ENCODE measurements at regions not wholly inside any gene's neighbourhood (a gene's known extent, or its start where the extent isn't known, plus 50 kb on each side); places are given as distances from the start of the nearest gene placed in this dataset.
"Not testable (repeated sequence)": the region's sequence is repeated elsewhere in the genome, so short reads cannot be mapped to it uniquely, and the experiment has no call there.

DNA sequence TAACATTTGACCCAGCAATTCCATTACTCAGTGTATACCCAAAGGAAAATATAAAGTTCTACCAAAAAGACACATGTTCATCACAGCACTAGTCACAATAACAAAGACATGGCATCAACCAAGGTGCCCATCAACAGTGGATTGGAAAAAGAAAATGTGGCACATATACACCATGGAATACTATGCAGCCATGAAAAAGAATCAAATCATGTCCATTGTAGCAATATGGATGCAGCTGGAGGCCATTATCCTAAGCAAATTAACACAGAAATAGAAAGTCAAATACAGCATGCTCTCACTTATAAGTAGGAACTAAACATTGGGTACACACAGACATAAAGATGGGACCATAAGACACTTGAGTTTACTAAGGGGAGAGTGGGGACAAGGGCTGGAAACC is 441.9 kb upstream of the ID4 start:
- Histone ChIP-seq H3K36me3 (ENCODE audit: insufficient read depth, low read length) (no peaks in the 10 kb centered on the region), H3K27me3 (ENCODE audit: control insufficient read depth in 1 of 2, insufficient read depth in 2 of 2, low read length in 2 of 2) (no peaks in the 10 kb centered on the region), H3K4me1 (ENCODE audit: insufficient read depth, low read length) (no peaks in the 10 kb centered on the region), H3K4me3 (ENCODE audit: low read length) (no peak overlapping the region), H3K27ac (ENCODE audit: low read depth in 1 of 2, low read length in 2 of 2) (no peak overlapping the region), H3K9me3 (ENCODE audit: control insufficient read depth in 1 of 2, insufficient read depth in 1 of 2, low read length in 2 of 2) (peaks cover 3 to 10% of the 10 kb centered on the region in 2 experiments)
- DNase-seq (no peak), ATAC-seq (ENCODE audit: poor library complexity) (no peak)
- H3K27ac Mint-ChIP-seq: no peak overlapping the region
- ChIA-PET CTCF (no interaction called here), POLR2A (no interaction called here)
- no peak for TF ChIP-seq CTCF (IDR thresholded peaks at IDR 0.05)
- H3K9me3 Mint-ChIP-seq: peaks cover 11% of the 10 kb centered on the region
- no peak overlapping the region for H3K4me3 Mint-ChIP-seq
- H3K27me3 Mint-ChIP-seq: no peaks in the 10 kb centered on the region
- H3K36me3 Mint-ChIP-seq (ENCODE audit: low read depth): no peaks in the 10 kb centered on the region
- H3K4me1 Mint-ChIP-seq (ENCODE audit: low read depth): no peaks in the 10 kb centered on the region
- intact Hi-C loops (cut with DNase I, micrococcal nuclease): no loop called here

GRCh38 chr6:19399406-19399805 is 437.8 kb upstream of the ID4 start:
- Histone ChIP-seq H3K36me3 (ENCODE audit: insufficient read depth, low read length) (no peaks in the 10 kb centered on the region), H3K27ac (ENCODE audit: low read depth in 1 of 2, low read length in 2 of 2) (no peak overlapping the region), H3K27me3 (ENCODE audit: control insufficient read depth in 1 of 2, insufficient read depth in 2 of 2, low read length in 2 of 2) (no peaks in the 10 kb centered on the region), H3K4me1 (ENCODE audit: insufficient read depth, low read length) (no peaks in the 10 kb centered on the region), H3K4me3 (ENCODE audit: low read length) (no peak overlapping the region), H3K9me3 (ENCODE audit: control insufficient read depth in 1 of 2, insufficient read depth in 1 of 2, low read length in 2 of 2) (peaks cover 3 to 10% of the 10 kb centered on the region in 2 experiments)
- ATAC-seq (ENCODE audit: poor library complexity) (no peak), DNase-seq (no peak)
- no peaks in the 10 kb centered on the region for H3K36me3 Mint-ChIP-seq (ENCODE audit: low read depth)
- TF ChIP-seq CTCF (IDR thresholded peaks at IDR 0.05): no peak
- H3K4me1 Mint-ChIP-seq (ENCODE audit: low read depth): no peaks in the 10 kb centered on the region
- peaks cover 16% of the 10 kb centered on the region for H3K9me3 Mint-ChIP-seq
- no peak overlapping the region for H3K4me3 Mint-ChIP-seq
- CTCF ChIA-PET: no interaction called here
- H3K27ac Mint-ChIP-seq: no peak overlapping the region
- no peaks in the 10 kb centered on the region for H3K27me3 Mint-ChIP-seq
- intact Hi-C loops (cut with DNase I, micrococcal nuclease): no loop called here
- POLR2A ChIA-PET: no interaction called here

DNA sequence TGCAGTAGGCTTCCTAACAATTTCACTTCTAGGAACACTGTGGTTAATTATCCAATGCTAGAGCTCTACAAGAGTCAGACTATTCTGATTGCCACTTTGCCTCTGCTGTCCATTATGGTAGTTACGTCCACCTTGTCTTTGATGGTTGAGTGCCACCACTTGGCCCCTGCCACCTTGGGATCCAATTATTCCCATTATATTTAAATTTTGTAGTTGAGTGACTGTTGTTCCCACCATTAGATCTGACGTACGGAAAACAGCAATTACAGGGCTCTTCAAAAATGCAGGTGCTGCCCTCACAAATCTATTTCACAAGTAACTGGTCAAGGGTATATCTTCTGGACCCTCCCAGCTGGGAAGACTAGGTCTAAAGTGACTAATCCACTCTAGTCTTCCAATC is 432.3 kb upstream of the ID4 start:
- DNase-seq; H3K27me3 Mint-ChIP-seq; CTCF ChIA-PET; H3K4me1 ChIP-seq (ENCODE audit: insufficient read depth, low read length); intact Hi-C loops (cut with DNase I, micrococcal nuclease); ATAC-seq (ENCODE audit: poor library complexity); H3K9me3 ChIP-seq (ENCODE audit: control insufficient read depth in 1 of 2, insufficient read depth in 1 of 2, low read length in 2 of 2); H3K27ac Mint-ChIP-seq; H3K36me3 ChIP-seq (ENCODE audit: insufficient read depth, low read length); H3K4me1 Mint-ChIP-seq (ENCODE audit: low read depth); POLR2A ChIA-PET; H3K27me3 ChIP-seq (ENCODE audit: control insufficient read depth in 1 of 2, insufficient read depth in 2 of 2, low read length in 2 of 2); H3K4me3 ChIP-seq (ENCODE audit: low read length); H3K27ac ChIP-seq (ENCODE audit: low read depth in 1 of 2, low read length in 2 of 2); H3K4me3 Mint-ChIP-seq; H3K36me3 Mint-ChIP-seq (ENCODE audit: low read depth): not testable (repeated sequence)
- peaks cover 20% of the 10 kb centered on the region for H3K9me3 Mint-ChIP-seq

DNA sequence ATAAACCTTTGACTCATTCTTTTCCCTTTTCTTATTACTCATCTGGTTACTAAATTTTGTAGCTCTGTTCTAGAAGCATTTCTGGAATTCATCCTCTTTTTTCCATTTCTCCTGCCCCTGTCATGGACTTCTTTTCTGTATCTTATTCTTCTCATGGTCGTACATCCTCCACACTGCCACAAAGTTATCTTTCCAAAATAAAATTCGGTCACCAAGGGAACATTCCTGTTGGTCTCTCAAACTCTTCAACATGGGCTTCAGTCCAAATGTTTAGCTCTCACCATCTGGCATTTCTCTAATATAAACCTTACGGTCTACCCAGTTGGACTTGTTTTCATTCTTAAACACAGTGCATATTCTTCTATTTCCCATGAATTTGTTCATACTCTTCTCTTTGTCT is 428.8 kb upstream of the ID4 start:
- no peak for TF ChIP-seq CTCF (IDR thresholded peaks at IDR 0.05)
- H3K9me3 ChIP-seq (ENCODE audit: control insufficient read depth in 1 of 2, insufficient read depth in 1 of 2, low read length in 2 of 2): no peaks in the 10 kb centered on the region
- no peak overlapping the region for H3K4me3 ChIP-seq (ENCODE audit: low read length)
- H3K4me1 Mint-ChIP-seq (ENCODE audit: low read depth): no peaks in the 10 kb centered on the region
- H3K27me3 ChIP-seq (ENCODE audit: control insufficient read depth in 1 of 2, insufficient read depth in 2 of 2, low read length in 2 of 2): no peaks in the 10 kb centered on the region
- ChIA-PET CTCF (no interaction called here), POLR2A (no interaction called here)
- no peak overlapping the region for H3K27ac Mint-ChIP-seq
- no peak overlapping the region for H3K4me3 Mint-ChIP-seq
- no peak for DNase-seq
- intact Hi-C loops (cut with DNase I, micrococcal nuclease): no loop called here
- H3K9me3 Mint-ChIP-seq: peaks cover 16% of the 10 kb centered on the region
- no peak for ATAC-seq (ENCODE audit: poor library complexity)
- no peaks in the 10 kb centered on the region for H3K36me3 ChIP-seq (ENCODE audit: insufficient read depth, low read length)
- H3K27me3 Mint-ChIP-seq: no peaks in the 10 kb centered on the region
- H3K27ac ChIP-seq (ENCODE audit: low read depth in 1 of 2, low read length in 2 of 2): no peak overlapping the region
- no peaks in the 10 kb centered on the region for H3K36me3 Mint-ChIP-seq (ENCODE audit: low read depth)
- no peaks in the 10 kb centered on the region for H3K4me1 ChIP-seq (ENCODE audit: insufficient read depth, low read length)

Data from CD4-positive, alpha-beta T cell (primary cell).